ENCODE measurements at regions not wholly inside any gene's neighbourhood (a gene's known extent, or its start where the extent isn't known, plus 50 kb on each side); places are given as distances from the start of the nearest gene placed in this dataset.

- in situ Hi-C loops (cut with MboI; ENCODE audit: low sequenced_read_pairs in 4 of 4) (no loop called here), intact Hi-C loops (cut with DNase I; ENCODE audit: low total_unique reads) (no loop called here)
- no peak for DNase-seq
- TF ChIP-seq POLR2A (IDR thresholded peaks at IDR 0.05) (no peak), CTCF (IDR thresholded peaks at IDR 0.05 in 4 of 5, conservative IDR thresholded peaks at IDR 0.05 in 1 of 5) (no peak)
- no peak overlapping the region for H3K4me3 ChIP-seq
- no peaks in the 10 kb centered on the region for H3K27me3 ChIP-seq
- no peaks in the 10 kb centered on the region for H3K4me1 ChIP-seq
- H3K27ac ChIP-seq, result no peak overlapping the region
- no peak for ATAC-seq
- H3K9me3 ChIP-seq, result no peaks in the 10 kb centered on the region
- no peaks in the 10 kb centered on the region for H3K36me3 ChIP-seq
These were observed 206.1 kb downstream of the YTHDC2 start for GRCh38 chr5:113719549-113719948.

- Histone ChIP-seq H3K36me3 (no peaks in the 10 kb centered on the region), H3K27me3 (no peaks in the 10 kb centered on the region), H3K27ac (no peak overlapping the region), H3K4me1 (no peaks in the 10 kb centered on the region), H3K9me3 (no peaks in the 10 kb centered on the region), H3K4me3 (no peak overlapping the region)
- intact Hi-C loops (cut with DNase I; ENCODE audit: low total_unique reads) (no loop called here), in situ Hi-C loops (cut with MboI; ENCODE audit: low sequenced_read_pairs in 4 of 4) (no loop called here)
- no peak for ATAC-seq
- TF ChIP-seq CTCF (IDR thresholded peaks at IDR 0.05 in 4 of 5, conservative IDR thresholded peaks at IDR 0.05 in 1 of 5) (no peak), POLR2A (IDR thresholded peaks at IDR 0.05) (no peak)
- DNase-seq, result no peak
These were observed 207.7 kb downstream of the YTHDC2 start for GRCh38 chr5:113721171-113721570.

GRCh38 chr5:113723021-113723420 is 209.5 kb downstream of the YTHDC2 start:
- Histone ChIP-seq H3K4me3 (no peak overlapping the region), H3K9me3 (no peaks in the 10 kb centered on the region), H3K27ac (no peak overlapping the region), H3K4me1 (no peaks in the 10 kb centered on the region), H3K27me3 (no peaks in the 10 kb centered on the region), H3K36me3 (no peaks in the 10 kb centered on the region)
- no peak for DNase-seq
- no peak for ATAC-seq
- in situ Hi-C loops (cut with MboI; ENCODE audit: low sequenced_read_pairs in 4 of 4) (no loop called here), intact Hi-C loops (cut with DNase I; ENCODE audit: low total_unique reads) (no loop called here)
- TF ChIP-seq POLR2A (IDR thresholded peaks at IDR 0.05), result no peak
- no peak for TF ChIP-seq CTCF (IDR thresholded peaks at IDR 0.05 in 4 of 5, conservative IDR thresholded peaks at IDR 0.05 in 1 of 5)

GRCh38 chr5:113735751-113736150 is 222.3 kb downstream of the YTHDC2 start:
- in situ Hi-C loops (cut with MboI; ENCODE audit: low sequenced_read_pairs in 4 of 4) (no loop called here), intact Hi-C loops (cut with DNase I; ENCODE audit: low total_unique reads) (no loop called here)

More at GRCh38 chr5:113735751-113736150, 222.3 kb downstream of the YTHDC2 start:
- TF ChIP-seq POLR2A (IDR thresholded peaks at IDR 0.05) (no peak), CTCF (IDR thresholded peaks at IDR 0.05 in 4 of 5, conservative IDR thresholded peaks at IDR 0.05 in 1 of 5) (no peak)
- no peak for DNase-seq
- H3K4me1 ChIP-seq, result no peaks in the 10 kb centered on the region
- no peaks in the 10 kb centered on the region for H3K36me3 ChIP-seq
- no peaks in the 10 kb centered on the region for H3K27me3 ChIP-seq
- no peaks in the 10 kb centered on the region for H3K9me3 ChIP-seq
- ATAC-seq, result no peak
- no peak overlapping the region for H3K4me3 ChIP-seq
- no peak overlapping the region for H3K27ac ChIP-seq
